ENCODE measurements at regions not wholly inside any gene's neighbourhood (a gene's known extent, or its start where the extent isn't known, plus 50 kb on each side); places are given as distances from the start of the nearest gene placed in this dataset.

- Histone ChIP-seq H3K27me3 (replicated peaks; ENCODE audit: control insufficient read depth, insufficient read depth, low read length, poor library complexity, severe bottlenecking) (no peaks in the 10 kb centered on the region), H3K27ac (ENCODE audit: insufficient read depth, low read length, poor library complexity, severe bottlenecking) (no peak overlapping the region)
Observed at GRCh38 chr18:37666991-37667390, 101.4 kb upstream of the CELF4 start.

DNA sequence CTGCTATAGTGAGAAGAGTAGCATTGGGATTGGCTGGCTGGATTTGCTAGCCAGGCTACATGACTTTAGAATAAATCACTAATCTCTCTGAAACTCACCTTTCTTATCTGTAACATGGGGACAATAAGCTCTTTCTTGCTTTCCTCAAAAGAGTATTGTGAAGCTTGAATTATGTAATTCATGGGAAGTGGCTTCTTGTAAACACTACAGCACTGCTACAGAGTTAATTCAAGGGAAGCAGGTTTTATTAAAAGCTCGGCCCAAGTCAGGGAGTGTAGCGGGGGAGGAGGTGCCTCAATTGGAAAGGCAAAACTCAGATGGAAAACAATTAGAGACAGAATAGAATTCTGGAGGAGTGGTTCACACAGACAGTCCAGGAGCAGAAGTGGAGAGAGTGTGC is 100.9 kb upstream of the CELF4 start:
- H3K4me1 ChIP-seq (ENCODE audit: control insufficient read depth, insufficient read depth, low read length, poor library complexity, severe bottlenecking): no peaks in the 10 kb centered on the region
- H3K4me3 ChIP-seq (ENCODE audit: insufficient read depth, low read depth, low read length, poor library complexity, severe bottlenecking): no peak overlapping the region
- no peak for DNase-seq
- H3K27me3 ChIP-seq (replicated peaks; ENCODE audit: control insufficient read depth, insufficient read depth, low read length, poor library complexity, severe bottlenecking): no peaks in the 10 kb centered on the region
- H3K9me3 ChIP-seq (ENCODE audit: control insufficient read depth, low read length): no peaks in the 10 kb centered on the region
- H3K27ac ChIP-seq (ENCODE audit: insufficient read depth, low read length, poor library complexity, severe bottlenecking): no peak overlapping the region
- no peaks in the 10 kb centered on the region for H3K36me3 ChIP-seq (ENCODE audit: control insufficient read depth, insufficient read depth, low read length)

More at GRCh38 chr18:37666991-37667390, 101.4 kb upstream of the CELF4 start:
- no peaks in the 10 kb centered on the region for H3K4me1 ChIP-seq (ENCODE audit: control insufficient read depth, insufficient read depth, low read length, poor library complexity, severe bottlenecking)
- no peak overlapping the region for H3K4me3 ChIP-seq (ENCODE audit: insufficient read depth, low read depth, low read length, poor library complexity, severe bottlenecking)
- no peak for DNase-seq
- no peaks in the 10 kb centered on the region for H3K9me3 ChIP-seq (ENCODE audit: control insufficient read depth, low read length)
- no peaks in the 10 kb centered on the region for H3K36me3 ChIP-seq (ENCODE audit: control insufficient read depth, insufficient read depth, low read length)

GRCh38 chr18:37665346-37665745 is 99.7 kb upstream of the CELF4 start:
- Histone ChIP-seq H3K36me3 (ENCODE audit: control insufficient read depth, insufficient read depth, low read length) (no peaks in the 10 kb centered on the region), H3K4me3 (ENCODE audit: insufficient read depth, low read depth, low read length, poor library complexity, severe bottlenecking) (no peak overlapping the region), H3K4me1 (ENCODE audit: control insufficient read depth, insufficient read depth, low read length, poor library complexity, severe bottlenecking) (no peaks in the 10 kb centered on the region), H3K27ac (ENCODE audit: insufficient read depth, low read length, poor library complexity, severe bottlenecking) (no peak overlapping the region), H3K27me3 (replicated peaks; ENCODE audit: control insufficient read depth, insufficient read depth, low read length, poor library complexity, severe bottlenecking) (no peaks in the 10 kb centered on the region), H3K9me3 (ENCODE audit: control insufficient read depth, low read length) (no peaks in the 10 kb centered on the region)
- no peak for DNase-seq

- no peak overlapping the region for H3K4me3 ChIP-seq (ENCODE audit: insufficient read depth, low read depth, low read length, poor library complexity, severe bottlenecking)
- H3K9me3 ChIP-seq (ENCODE audit: control insufficient read depth, low read length): no peaks in the 10 kb centered on the region
- no peaks in the 10 kb centered on the region for H3K4me1 ChIP-seq (ENCODE audit: control insufficient read depth, insufficient read depth, low read length, poor library complexity, severe bottlenecking)
- no peak overlapping the region for H3K27ac ChIP-seq (ENCODE audit: insufficient read depth, low read length, poor library complexity, severe bottlenecking)
- no peak for DNase-seq
- no peaks in the 10 kb centered on the region for H3K36me3 ChIP-seq (ENCODE audit: control insufficient read depth, insufficient read depth, low read length)
- no peaks in the 10 kb centered on the region for H3K27me3 ChIP-seq (replicated peaks; ENCODE audit: control insufficient read depth, insufficient read depth, low read length, poor library complexity, severe bottlenecking)
Observed at GRCh38 chr18:37663446-37663845, 97.8 kb upstream of the CELF4 start.

- Histone ChIP-seq H3K4me3 (ENCODE audit: insufficient read depth, low read depth, low read length, poor library complexity, severe bottlenecking) (no peak overlapping the region), H3K27me3 (replicated peaks; ENCODE audit: control insufficient read depth, insufficient read depth, low read length, poor library complexity, severe bottlenecking) (no peaks in the 10 kb centered on the region), H3K36me3 (ENCODE audit: control insufficient read depth, insufficient read depth, low read length) (no peaks in the 10 kb centered on the region), H3K27ac (ENCODE audit: insufficient read depth, low read length, poor library complexity, severe bottlenecking) (no peak overlapping the region), H3K4me1 (ENCODE audit: control insufficient read depth, insufficient read depth, low read length, poor library complexity, severe bottlenecking) (no peaks in the 10 kb centered on the region), H3K9me3 (ENCODE audit: control insufficient read depth, low read length) (no peaks in the 10 kb centered on the region)
- no peak for DNase-seq
Observed at GRCh38 chr18:37662546-37663339, 97.1 kb upstream of the CELF4 start.

GRCh38 chr18:37662099-37662498 is 96.5 kb upstream of the CELF4 start:
- H3K36me3 ChIP-seq (ENCODE audit: control insufficient read depth, insufficient read depth, low read length): no peaks in the 10 kb centered on the region
- no peaks in the 10 kb centered on the region for H3K9me3 ChIP-seq (ENCODE audit: control insufficient read depth, low read length)
- H3K27ac ChIP-seq (ENCODE audit: insufficient read depth, low read length, poor library complexity, severe bottlenecking): no peak overlapping the region
- H3K4me3 ChIP-seq (ENCODE audit: insufficient read depth, low read depth, low read length, poor library complexity, severe bottlenecking): no peak overlapping the region
- no peak for DNase-seq
- no peaks in the 10 kb centered on the region for H3K27me3 ChIP-seq (replicated peaks; ENCODE audit: control insufficient read depth, insufficient read depth, low read length, poor library complexity, severe bottlenecking)
- H3K4me1 ChIP-seq (ENCODE audit: control insufficient read depth, insufficient read depth, low read length, poor library complexity, severe bottlenecking): no peaks in the 10 kb centered on the region

DNA sequence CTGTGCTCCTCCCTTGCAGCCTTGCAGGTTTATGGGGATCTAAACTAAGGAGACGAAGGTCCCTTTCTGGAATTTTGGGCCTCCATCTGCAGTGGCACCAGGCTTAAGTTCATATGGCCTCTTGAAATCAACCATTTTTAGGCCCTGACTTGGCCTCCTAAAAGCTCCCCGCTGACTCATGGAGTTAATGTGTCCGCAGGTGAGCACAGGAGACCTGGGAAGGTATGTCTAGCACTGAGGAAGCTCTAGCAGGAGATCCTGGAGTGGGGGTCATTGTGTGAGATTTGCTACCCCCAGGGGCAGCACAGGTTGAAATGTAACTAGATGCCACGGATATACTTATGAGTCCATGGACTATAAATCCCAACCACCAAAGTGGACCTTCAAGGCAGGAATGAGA is 95.9 kb upstream of the CELF4 start:
- Histone ChIP-seq H3K9me3 (ENCODE audit: control insufficient read depth, low read length) (no peaks in the 10 kb centered on the region), H3K4me1 (ENCODE audit: control insufficient read depth, insufficient read depth, low read length, poor library complexity, severe bottlenecking) (no peaks in the 10 kb centered on the region), H3K27ac (ENCODE audit: insufficient read depth, low read length, poor library complexity, severe bottlenecking) (no peak overlapping the region), H3K36me3 (ENCODE audit: control insufficient read depth, insufficient read depth, low read length) (no peaks in the 10 kb centered on the region), H3K27me3 (replicated peaks; ENCODE audit: control insufficient read depth, insufficient read depth, low read length, poor library complexity, severe bottlenecking) (no peaks in the 10 kb centered on the region), H3K4me3 (ENCODE audit: insufficient read depth, low read depth, low read length, poor library complexity, severe bottlenecking) (no peak overlapping the region)
- no peak for DNase-seq

DNA sequence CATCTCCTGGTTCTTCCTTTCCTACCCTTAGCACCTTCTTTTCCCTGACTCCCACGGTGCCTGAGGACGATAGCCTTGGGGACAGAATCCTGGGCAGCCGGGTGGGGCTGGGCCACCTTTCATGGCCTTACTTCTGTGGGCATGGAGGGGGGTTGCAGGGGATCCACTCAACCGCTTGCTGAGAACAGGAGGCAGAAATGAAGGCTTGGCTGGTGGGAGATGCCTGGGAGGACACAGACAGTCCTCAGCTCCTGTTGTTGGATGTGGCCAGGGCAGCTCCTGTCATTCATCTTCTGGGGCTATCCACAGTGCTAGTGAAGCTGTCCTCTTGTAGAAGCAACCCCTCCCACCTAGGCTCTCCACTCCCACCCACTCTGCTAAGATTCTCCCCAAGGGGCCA is 95.5 kb upstream of the CELF4 start:
- no peak overlapping the region for H3K27ac ChIP-seq (ENCODE audit: insufficient read depth, low read length, poor library complexity, severe bottlenecking)
- H3K4me3 ChIP-seq (ENCODE audit: insufficient read depth, low read depth, low read length, poor library complexity, severe bottlenecking): no peak overlapping the region
- no peaks in the 10 kb centered on the region for H3K36me3 ChIP-seq (ENCODE audit: control insufficient read depth, insufficient read depth, low read length)
- no peak for DNase-seq
- H3K4me1 ChIP-seq (ENCODE audit: control insufficient read depth, insufficient read depth, low read length, poor library complexity, severe bottlenecking): no peaks in the 10 kb centered on the region
- no peaks in the 10 kb centered on the region for H3K9me3 ChIP-seq (ENCODE audit: control insufficient read depth, low read length)
- H3K27me3 ChIP-seq (replicated peaks; ENCODE audit: control insufficient read depth, insufficient read depth, low read length, poor library complexity, severe bottlenecking): no peaks in the 10 kb centered on the region

GRCh38 chr18:37660658-37661057 is 95.1 kb upstream of the CELF4 start:
- no peak overlapping the region for H3K27ac ChIP-seq (ENCODE audit: insufficient read depth, low read length, poor library complexity, severe bottlenecking)
- H3K9me3 ChIP-seq (ENCODE audit: control insufficient read depth, low read length): no peaks in the 10 kb centered on the region
- no peaks in the 10 kb centered on the region for H3K27me3 ChIP-seq (replicated peaks; ENCODE audit: control insufficient read depth, insufficient read depth, low read length, poor library complexity, severe bottlenecking)
- H3K4me1 ChIP-seq (ENCODE audit: control insufficient read depth, insufficient read depth, low read length, poor library complexity, severe bottlenecking): no peaks in the 10 kb centered on the region
- H3K36me3 ChIP-seq (ENCODE audit: control insufficient read depth, insufficient read depth, low read length): no peaks in the 10 kb centered on the region
- no peak for DNase-seq
- no peak overlapping the region for H3K4me3 ChIP-seq (ENCODE audit: insufficient read depth, low read depth, low read length, poor library complexity, severe bottlenecking)

DNA sequence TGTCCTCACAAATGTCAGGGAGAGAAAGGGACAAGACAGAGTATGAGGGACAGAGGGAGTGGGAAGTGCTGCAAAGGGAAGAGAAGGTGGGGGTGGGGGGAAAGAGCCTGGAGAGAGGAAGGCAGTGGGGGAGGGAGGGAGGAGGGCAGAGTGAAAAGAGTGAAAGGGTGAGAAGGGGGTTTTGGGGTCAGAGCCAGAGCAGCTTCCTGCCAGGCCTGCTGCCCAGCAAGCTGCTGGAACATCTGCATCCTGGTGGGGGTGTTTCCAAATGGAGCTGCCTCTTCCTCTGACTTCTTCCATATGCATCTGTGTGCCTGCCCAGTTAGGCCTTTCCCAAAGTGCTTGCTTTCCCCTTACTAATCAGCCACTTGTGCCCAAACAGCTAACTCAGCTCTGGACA is 94.3 kb upstream of the CELF4 start:
- Histone ChIP-seq H3K27ac (ENCODE audit: insufficient read depth, low read length, poor library complexity, severe bottlenecking) (no peak overlapping the region), H3K4me3 (ENCODE audit: insufficient read depth, low read depth, low read length, poor library complexity, severe bottlenecking) (no peak overlapping the region), H3K36me3 (ENCODE audit: control insufficient read depth, insufficient read depth, low read length) (no peaks in the 10 kb centered on the region), H3K4me1 (ENCODE audit: control insufficient read depth, insufficient read depth, low read length, poor library complexity, severe bottlenecking) (no peaks in the 10 kb centered on the region), H3K9me3 (ENCODE audit: control insufficient read depth, low read length) (no peaks in the 10 kb centered on the region), H3K27me3 (replicated peaks; ENCODE audit: control insufficient read depth, insufficient read depth, low read length, poor library complexity, severe bottlenecking) (no peaks in the 10 kb centered on the region)
- no peak for DNase-seq

Data from effector memory CD4-positive, alpha-beta T cell (primary cell).